DOHH2 (cell line): ENCODE measurements at regions not wholly inside any gene's neighbourhood (a gene's known extent, or its start where the extent isn't known, plus 50 kb on each side); places are given as distances from the start of the nearest gene placed in this dataset.

Experiments used
- H3F3A ChIP-seq: fragments of 200-600 bp; sonication (generic), shearing (Covaris generic); 2 replicates; pipeline ENCODE4 v1.6.0; 2016; ENCODE audit warnings: antibody characterized with exemption, mild to moderate bottlenecking; ENCODE audit not compliant: control insufficient read depth, insufficient read depth
- H3K27ac ChIP-seq: fragments of 200-600 bp; sonication (generic); 2 replicates; pipeline ENCODE4 v1.5.1; 2014; ENCODE audit warnings: low read depth, mild to moderate bottlenecking, low read length, moderate library complexity
- H3K27me3 ChIP-seq: fragments of 200-600 bp; sonication (generic); 2 replicates; pipeline ENCODE4 v1.6.1; 2014; ENCODE audit warnings: mild to moderate bottlenecking, low read length, mixed read lengths; ENCODE audit not compliant: control insufficient read depth
- H3K36me3 ChIP-seq: fragments of 200-600 bp; sonication (generic); 2 replicates; pipeline ENCODE4 v1.6.1; 2014; ENCODE audit warnings: mild to moderate bottlenecking, low read length, moderate library complexity, mixed read lengths; ENCODE audit not compliant: control insufficient read depth
- H3K4me1 ChIP-seq: fragments of 200-600 bp; sonication (generic); 2 replicates; pipeline ENCODE4 v1.6.1; 2014; ENCODE audit warnings: mild to moderate bottlenecking, low read length, mixed read lengths; ENCODE audit not compliant: control insufficient read depth
- H3K4me2 ChIP-seq: fragments of 200-600 bp; sonication (generic); 2 replicates; pipeline ENCODE4 v1.6.0; 2014; ENCODE audit warnings: mild to moderate bottlenecking, low read length, moderate library complexity
- H3K4me3 ChIP-seq: fragments of 200-600 bp; sonication (generic); 2 replicates; pipeline ENCODE4 v1.5.1; 2014; ENCODE audit warnings: mild to moderate bottlenecking, low read length, mixed read lengths
- H3K79me2 ChIP-seq: fragments of 200-600 bp; sonication (generic); 2 replicates; pipeline ENCODE4 v1.6.1; 2014; ENCODE audit warnings: mild to moderate bottlenecking, low read length, mixed read lengths; ENCODE audit not compliant: control insufficient read depth
- H3K9me2 ChIP-seq: fragments of 200-600 bp; sonication (generic); replicated peaks from 2 replicates; pipeline ENCODE4 v1.6.1; 2014; ENCODE audit warnings: mild to moderate bottlenecking, low read length, mixed read lengths; ENCODE audit not compliant: control insufficient read depth
- H3K9me3 ChIP-seq: fragments of 200-600 bp; sonication (generic); 2 replicates; pipeline ENCODE4 v1.6.1; 2014; ENCODE audit warnings: antibody characterized with exemption, low read length, mixed read lengths; ENCODE audit not compliant: control insufficient read depth, insufficient read depth
- H4K20me1 ChIP-seq: fragments of 200-600 bp; sonication (generic); 2 replicates; pipeline ENCODE4 v1.6.0; 2014; ENCODE audit warnings: low read depth, mild to moderate bottlenecking, antibody characterized with exemption, low read length, moderate library complexity; ENCODE audit not compliant: control insufficient read depth, insufficient read depth
- CTCF ChIP-seq: fragments of 200-600 bp; sonication (generic); IDR thresholded peaks from one replicate; pipeline ENCODE4 v1.5.1; 2014; ENCODE audit warnings: antibody characterized with exemption, mild to moderate bottlenecking, low read depth, low read length; ENCODE audit not compliant: poor library complexity, severe bottlenecking
- EZH2phosphoT487 ChIP-seq: fragments of 200-600 bp; sonication (generic); IDR thresholded peaks from 2 replicates; pipeline ENCODE4 v1.6.1; 2017; ENCODE audit warnings: borderline replicate concordance, mild to moderate bottlenecking, antibody characterized with exemption, low read length, moderate library complexity, mixed read lengths

GRCh38 chrX:1802912-1803311, 188.1 kb downstream of the ASMT start:
- Histone ChIP-seq H3K79me2 (no peaks in the 10 kb centered on the region), H3K9me3 (no peaks in the 10 kb centered on the region), H3F3A (no peaks in the 10 kb centered on the region), H3K4me2 (no peak overlapping the region), H3K36me3 (no peaks in the 10 kb centered on the region), H3K27me3 (no peaks in the 10 kb centered on the region), H3K27ac (no peak overlapping the region), H3K4me3 (no peak overlapping the region), H4K20me1 (no peaks in the 10 kb centered on the region), H3K9me2 (no peaks in the 10 kb centered on the region), H3K4me1 (no peaks in the 10 kb centered on the region)
- TF ChIP-seq EZH2phosphoT487 (no peak), CTCF (no peak)

GRCh38 chrX:1803741-1804140, 188.9 kb downstream of the ASMT start:
- Histone ChIP-seq H3F3A (no peaks in the 10 kb centered on the region), H3K4me1 (no peaks in the 10 kb centered on the region), H3K4me3 (no peak overlapping the region), H3K9me3 (no peaks in the 10 kb centered on the region), H3K27ac (no peak overlapping the region), H3K79me2 (no peaks in the 10 kb centered on the region), H3K4me2 (no peak overlapping the region), H4K20me1 (no peaks in the 10 kb centered on the region), H3K36me3 (no peaks in the 10 kb centered on the region), H3K27me3 (no peaks in the 10 kb centered on the region), H3K9me2 (no peaks in the 10 kb centered on the region)
- TF ChIP-seq EZH2phosphoT487 (no peak), CTCF (no peak)

GRCh38 chrX:1807301-1807731, 192.5 kb downstream of the ASMT start:
- Histone ChIP-seq H3K9me2 (no peaks in the 10 kb centered on the region), H3K36me3 (no peaks in the 10 kb centered on the region), H3K79me2 (no peaks in the 10 kb centered on the region), H3F3A (no peaks in the 10 kb centered on the region), H4K20me1 (no peaks in the 10 kb centered on the region), H3K27me3 (no peaks in the 10 kb centered on the region), H3K9me3 (no peaks in the 10 kb centered on the region), H3K4me1 (no peaks in the 10 kb centered on the region), H3K27ac (no peak overlapping the region), H3K4me3 (no peak overlapping the region), H3K4me2 (no peak overlapping the region)
- no peak for TF ChIP-seq CTCF
- TF ChIP-seq EZH2phosphoT487, result no peak

DNA sequence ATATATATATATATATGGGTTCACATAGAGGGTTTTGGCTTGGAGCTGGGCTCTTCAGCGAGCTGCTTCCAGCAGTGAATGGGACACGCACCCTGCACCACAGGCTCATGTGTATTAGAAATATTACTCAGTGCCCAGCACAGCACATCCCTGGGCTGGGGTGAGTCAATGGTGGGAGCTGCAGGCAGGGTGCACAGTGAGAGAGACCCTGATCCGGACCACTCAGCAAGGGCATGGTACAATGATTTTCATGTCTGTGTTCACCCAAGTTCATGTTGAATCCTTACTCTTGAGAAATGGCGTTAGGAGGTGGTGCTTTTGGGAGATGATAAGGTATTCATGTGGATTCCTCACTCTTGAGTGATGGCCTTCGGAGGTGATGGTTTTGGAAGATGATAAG, 194.7 kb downstream of the ASMT start:
- Histone ChIP-seq H3K4me2 (no peak overlapping the region), H4K20me1 (no peaks in the 10 kb centered on the region), H3K4me1 (no peaks in the 10 kb centered on the region), H3K79me2 (no peaks in the 10 kb centered on the region), H3K36me3 (no peaks in the 10 kb centered on the region), H3K27me3 (no peaks in the 10 kb centered on the region), H3F3A (no peaks in the 10 kb centered on the region), H3K9me2 (no peaks in the 10 kb centered on the region), H3K4me3 (no peak overlapping the region), H3K9me3 (no peaks in the 10 kb centered on the region), H3K27ac (no peak overlapping the region)
- TF ChIP-seq CTCF (no peak), EZH2phosphoT487 (no peak)
